ENCODE measurements at regions not wholly inside any gene's neighbourhood (a gene's known extent, or its start where the extent isn't known, plus 50 kb on each side); places are given as distances from the start of the nearest gene placed in this dataset.
"Not testable (repeated sequence)": the region's sequence is repeated elsewhere in the genome, so short reads cannot be mapped to it uniquely, and the experiment has no call there.

- DNase-seq (ENCODE audit: low spot score), result not testable (repeated sequence)
These were observed 94.4 kb downstream of the LSM3 start for GRCh38 chr3:14272959-14273560.

GRCh38 chr3:14273901-14274611 is 95.4 kb downstream of the LSM3 start:
- no peak for DNase-seq (ENCODE audit: low spot score)

GRCh38 chr3:14274612-14274936 is 96.0 kb downstream of the LSM3 start:
- DNase-seq (ENCODE audit: low spot score), result no peak

GRCh38 chr3:14274999-14275961 is 96.7 kb downstream of the LSM3 start:
- DNase-seq (ENCODE audit: low spot score), result no peak

GRCh38 chr3:14275962-14276909 is 97.6 kb downstream of the LSM3 start:
- no peak for DNase-seq (ENCODE audit: low spot score)

- DNase-seq (ENCODE audit: low spot score), result no peak
These were observed 98.9 kb downstream of the LSM3 start for GRCh38 chr3:14277557-14277956.

GRCh38 chr3:14278265-14278798 is 99.7 kb downstream of the LSM3 start:
- DNase-seq (ENCODE audit: low spot score), result no peak

GRCh38 chr3:14278799-14279625 is 100.4 kb downstream of the LSM3 start:
- no peak for DNase-seq (ENCODE audit: low spot score)

- no peak for DNase-seq (ENCODE audit: low spot score)
These were observed 101.0 kb downstream of the LSM3 start for GRCh38 chr3:14279626-14280061.

GRCh38 chr3:14280326-14280725 is 101.7 kb downstream of the LSM3 start:
- no peak for DNase-seq (ENCODE audit: low spot score)

- DNase-seq (ENCODE audit: low spot score), result no peak
These were observed 102.4 kb downstream of the LSM3 start for GRCh38 chr3:14281053-14281452.

GRCh38 chr3:14282001-14282705 is 103.5 kb downstream of the LSM3 start:
- no peak for DNase-seq (ENCODE audit: low spot score)

GRCh38 chr3:14282706-14283075 is 104.1 kb downstream of the LSM3 start:
- no peak for DNase-seq (ENCODE audit: low spot score)

GRCh38 chr3:14283092-14283812 is 104.6 kb downstream of the LSM3 start:
- no peak for DNase-seq (ENCODE audit: low spot score)

GRCh38 chr3:14283813-14284438 is 105.3 kb downstream of the LSM3 start:
- no peak for DNase-seq (ENCODE audit: low spot score)

GRCh38 chr3:14284694-14285547 is 106.3 kb downstream of the LSM3 start:
- DNase-seq (ENCODE audit: low spot score), result no peak

- no peak for DNase-seq (ENCODE audit: low spot score)
These were observed 106.9 kb downstream of the LSM3 start for GRCh38 chr3:14285548-14285925.

All from HT-29 (cell line).